OCI-M2 (cell line): ENCODE measurements at regions not wholly inside any gene's neighbourhood (a gene's known extent, or its start where the extent isn't known, plus 50 kb on each side); places are given as distances from the start of the nearest gene placed in this dataset.

Experiments used
- DNase-seq: peaks from one replicate; lab custom pipeline; 2025; ENCODE audit not compliant: unreplicated experiment; lab: John Stamatoyannopoulos, UW

GRCh38 chr3:72593881-72594397, 254.3 kb downstream of the SHQ1 start:
- DNase-seq: no peak

GRCh38 chr3:72591522-72592421, 256.5 kb downstream of the SHQ1 start:
- DNase-seq: no peak

DNA sequence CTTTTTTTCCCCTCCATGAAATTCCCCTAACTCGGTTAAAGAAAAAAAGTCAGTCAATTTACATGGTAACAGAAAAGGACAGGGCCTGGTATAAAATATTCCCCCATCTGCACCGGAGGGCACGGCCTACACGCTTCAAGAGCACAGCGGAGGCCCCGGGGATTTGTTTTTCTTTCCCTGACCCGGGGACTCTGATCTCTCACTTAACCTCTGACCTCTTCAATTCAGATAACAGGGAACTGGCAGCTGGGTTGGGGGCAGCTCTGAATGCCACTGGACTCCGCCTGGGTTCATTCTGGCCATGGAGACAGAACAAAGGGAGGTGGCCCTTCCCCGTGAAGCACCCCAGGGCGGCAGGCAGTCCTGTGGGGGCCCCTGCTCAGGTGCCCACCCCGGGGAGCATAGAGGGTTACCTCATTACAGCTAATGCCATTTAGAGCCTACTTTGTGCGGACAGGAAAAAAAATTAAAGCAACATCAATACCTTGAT, 257.5 kb downstream of the SHQ1 start:
- no peak for DNase-seq

GRCh38 chr3:72587282-72587681, 261.0 kb downstream of the SHQ1 start:
- no peak for DNase-seq

GRCh38 chr3:72586694-72587093, 261.6 kb downstream of the SHQ1 start:
- no peak for DNase-seq

DNA sequence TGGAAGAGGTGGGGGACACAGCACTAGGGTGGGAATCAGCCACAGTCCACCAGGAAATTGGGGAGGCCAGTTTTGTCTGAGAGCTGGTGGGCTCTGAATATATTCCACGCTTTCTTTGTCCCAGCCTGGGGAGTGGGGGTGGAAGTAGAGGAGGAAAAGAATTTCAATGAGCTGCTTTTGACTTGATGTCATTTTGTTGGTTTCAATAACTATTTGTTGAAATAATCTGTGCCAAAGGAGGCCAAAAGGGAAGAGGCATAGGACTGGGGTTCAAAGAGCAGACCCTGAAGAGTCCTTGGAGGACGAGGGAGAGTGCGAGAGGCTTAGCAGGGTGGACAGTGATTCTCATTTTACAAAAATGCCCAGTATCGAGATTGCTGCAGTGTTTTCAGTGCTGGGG, 262.3 kb downstream of the SHQ1 start:
- no peak for DNase-seq

DNA sequence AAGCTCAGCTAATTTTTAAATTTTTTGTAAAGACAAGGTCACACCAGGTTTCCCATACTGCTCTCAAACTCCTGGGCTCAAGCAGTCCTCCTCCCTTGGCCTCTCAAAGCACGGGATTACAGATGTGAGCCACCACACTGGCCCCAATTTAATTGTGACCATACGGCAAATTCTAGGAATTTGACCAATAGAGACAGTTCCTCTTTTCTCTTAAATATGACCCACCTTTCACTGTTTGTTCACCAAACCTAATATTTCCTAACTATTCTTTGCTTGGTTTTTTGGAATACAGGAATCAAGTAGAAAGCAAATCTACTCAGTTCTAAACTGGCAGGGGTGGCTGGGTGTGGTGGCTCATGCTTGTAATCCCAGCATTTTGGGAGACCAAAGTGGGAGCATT, 264.0 kb downstream of the SHQ1 start:
- DNase-seq: no peak

GRCh38 chr3:72582963-72583362, 265.3 kb downstream of the SHQ1 start:
- DNase-seq: no peak

DNA sequence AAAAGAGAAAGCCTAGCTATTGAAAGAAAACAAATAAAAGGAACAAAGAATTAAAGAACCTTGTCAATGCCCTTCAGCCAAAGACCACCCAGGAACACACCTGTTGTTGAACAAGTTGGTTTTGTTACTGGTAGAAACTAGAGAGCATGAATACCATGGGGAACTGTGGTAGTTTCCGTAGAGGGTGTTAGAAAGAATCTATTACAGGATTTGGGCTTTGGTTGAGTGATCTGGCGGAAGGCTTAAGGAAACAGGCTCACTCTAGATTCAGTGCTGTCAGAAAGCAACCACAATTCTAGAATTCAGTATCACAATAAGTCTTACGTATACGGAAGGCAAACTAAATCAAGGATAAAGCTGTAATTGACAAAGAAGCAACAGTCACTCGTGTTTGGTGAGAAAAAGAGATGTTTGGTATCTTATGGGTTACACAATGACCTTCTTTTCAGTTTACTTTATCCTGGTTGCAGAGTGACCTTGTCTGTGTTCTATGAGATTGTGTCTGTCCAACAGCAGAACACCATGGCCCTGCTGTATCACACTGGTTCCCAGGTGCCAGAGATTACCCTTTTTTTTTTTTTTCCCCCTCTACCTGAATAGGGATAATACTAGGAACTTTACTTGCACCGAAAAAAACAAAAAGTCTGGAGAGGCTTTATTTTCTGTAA, 265.9 kb downstream of the SHQ1 start:
- no peak for DNase-seq

DNA sequence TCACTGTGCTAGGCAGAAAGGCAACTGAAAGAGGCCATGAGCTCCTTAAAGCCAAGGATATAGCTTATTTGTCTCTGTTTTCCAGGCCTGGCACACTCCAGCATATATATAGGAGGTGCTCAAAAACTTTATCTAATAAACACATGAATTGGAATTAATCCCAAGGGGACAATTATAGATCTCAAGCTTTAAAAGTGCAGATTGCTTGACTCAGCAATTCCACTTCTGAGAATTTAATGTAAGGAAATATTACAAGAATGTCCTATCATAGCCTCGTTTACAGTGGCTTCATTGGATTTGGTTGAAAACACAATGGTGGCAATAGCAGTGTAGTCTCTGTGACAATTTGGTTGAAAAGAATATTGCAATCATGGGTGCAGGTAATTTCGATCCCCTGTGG, 267.3 kb downstream of the SHQ1 start:
- DNase-seq: no peak

DNA sequence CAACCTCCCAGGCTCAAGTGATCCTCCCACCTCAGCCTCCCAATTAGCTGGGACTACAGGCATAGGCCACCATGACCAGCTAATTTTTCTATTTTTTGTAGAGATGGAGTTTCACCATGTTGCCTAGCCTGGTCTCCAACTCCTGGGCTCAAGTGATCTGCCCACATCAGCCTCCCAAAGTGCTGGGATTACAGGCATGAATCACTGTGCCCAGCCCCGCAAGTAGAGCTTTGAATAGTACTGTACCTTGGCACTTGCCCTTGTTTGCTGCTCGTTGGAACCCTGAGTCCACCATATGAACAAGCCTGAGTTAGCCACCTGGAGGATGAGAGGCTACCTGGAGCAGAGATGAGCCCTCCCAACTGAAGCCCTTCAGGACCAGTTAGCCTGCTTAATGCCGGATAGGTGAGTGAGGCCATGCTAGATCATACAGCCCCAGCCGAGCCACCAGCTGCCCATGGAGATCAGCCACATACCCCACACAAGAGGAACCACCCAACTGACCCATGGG, 267.9 kb downstream of the SHQ1 start:
- no peak for DNase-seq

DNA sequence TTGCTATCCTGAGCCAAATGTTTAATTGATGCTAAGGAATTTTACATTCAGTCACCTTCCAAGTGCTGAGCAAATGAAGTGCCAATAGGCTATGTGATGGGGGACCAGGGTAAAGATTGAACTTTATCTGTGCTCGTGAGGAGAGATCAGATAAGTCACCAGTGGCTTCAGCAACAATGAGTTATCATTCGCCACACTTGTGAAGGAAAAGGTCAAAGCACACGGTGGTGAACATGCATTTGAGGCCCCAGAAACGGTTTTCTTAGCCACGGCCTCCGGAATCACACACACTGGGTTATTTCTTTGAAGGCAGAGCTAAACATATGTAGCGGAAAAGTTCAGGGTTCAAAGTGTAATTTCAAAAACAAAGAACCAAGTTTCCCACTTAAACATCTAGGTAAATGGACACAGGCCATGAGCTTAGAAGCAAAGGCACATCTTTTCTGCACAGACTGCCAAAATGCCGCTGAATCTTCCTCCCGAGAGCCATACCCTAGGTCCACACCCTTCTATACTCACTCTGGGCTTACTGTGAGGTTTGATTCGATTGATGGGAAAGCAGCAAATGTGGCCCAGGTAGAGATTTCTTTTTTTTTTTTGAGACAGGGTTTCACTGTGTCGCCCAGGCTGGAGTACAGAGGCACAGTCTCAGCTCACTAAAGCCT, 268.5 kb downstream of the SHQ1 start:
- no peak for DNase-seq

- DNase-seq: no peak
Observed at GRCh38 chr3:72579191-72579580, 269.1 kb downstream of the SHQ1 start.

- no peak for DNase-seq
Observed at GRCh38 chr3:72577190-72577589, 271.1 kb downstream of the SHQ1 start.

- DNase-seq: no peak
Observed at GRCh38 chr3:72576563-72576962, 271.7 kb downstream of the SHQ1 start.

DNA sequence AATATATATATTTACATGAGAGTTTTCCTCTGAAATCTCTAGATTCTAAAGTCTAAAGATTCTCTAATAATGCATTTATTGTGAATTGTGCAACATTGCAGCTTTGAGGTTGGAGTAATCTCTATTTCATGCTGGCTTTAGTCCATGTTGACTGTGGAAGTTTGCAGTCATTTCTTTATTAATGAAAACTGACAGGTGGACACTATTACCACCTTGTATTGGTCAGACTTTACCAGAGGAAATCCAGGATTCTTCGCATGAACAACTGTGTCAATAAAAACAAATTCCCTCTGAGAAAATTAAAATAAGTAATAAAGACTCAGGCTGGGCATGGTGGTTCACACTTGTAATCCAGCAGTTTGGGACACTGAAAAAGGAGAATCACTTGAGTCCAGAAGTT, 274.1 kb downstream of the SHQ1 start:
- DNase-seq: no peak

DNA sequence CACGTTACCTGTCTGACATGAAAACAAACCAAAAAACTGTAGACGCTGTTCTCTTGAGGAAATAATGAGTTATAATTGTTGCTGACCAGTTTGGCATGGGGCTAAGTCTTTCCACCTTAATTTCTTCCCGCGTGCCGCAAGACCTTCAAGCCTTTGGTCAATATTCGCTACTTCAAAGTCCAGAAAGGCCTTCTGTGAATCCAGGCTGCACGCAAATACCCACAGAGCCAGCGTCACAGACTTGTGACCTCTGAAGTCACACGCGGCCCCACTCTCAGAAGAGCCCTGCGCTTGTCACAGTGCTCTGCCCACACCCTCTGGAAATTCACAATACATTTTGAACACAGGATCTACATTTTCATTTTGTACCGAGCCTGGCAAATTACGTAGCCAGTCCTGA, 275.2 kb downstream of the SHQ1 start:
- no peak for DNase-seq

- DNase-seq: no peak
Observed at GRCh38 chr3:72572489-72573007, 275.7 kb downstream of the SHQ1 start.

DNA sequence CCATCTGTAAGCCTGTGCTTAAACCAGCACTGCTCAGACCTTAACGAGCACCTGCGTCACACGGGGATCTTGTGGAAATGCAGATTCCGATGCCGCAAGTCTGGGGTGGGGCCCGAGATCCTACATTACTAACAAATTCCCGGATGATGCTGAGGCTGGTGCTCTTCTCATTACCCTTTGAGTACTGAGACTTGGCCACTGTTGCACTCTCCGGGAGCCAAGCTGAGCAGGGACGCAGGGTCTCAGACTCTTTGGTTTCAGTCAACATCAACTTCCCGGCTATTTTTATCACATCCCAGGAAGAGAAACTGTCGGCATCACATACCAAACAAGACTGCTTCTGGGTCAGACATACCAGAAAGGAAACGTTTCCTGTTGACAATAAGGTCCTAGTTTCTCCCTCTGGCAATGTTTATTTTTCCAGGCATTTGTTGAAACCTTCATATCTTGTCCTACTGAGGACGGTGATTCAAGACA, 276.6 kb downstream of the SHQ1 start:
- no peak for DNase-seq

- DNase-seq: no peak
Observed at GRCh38 chr3:72571052-72571451, 277.2 kb downstream of the SHQ1 start.
